SJSA1 (cell line): ENCODE measurements at regions not wholly inside any gene's neighbourhood (a gene's known extent, or its start where the extent isn't known, plus 50 kb on each side); places are given as distances from the start of the nearest gene placed in this dataset.

ENCODE experiments used
- DNase-seq, 2 experiments: peaks; one replicate each; pipeline ENCODE4 v3.0.0-alpha.2; 2015 to 2020; ENCODE audit warnings: low spot score in 2 of 2, low read depth in 1 of 2
- H3K27ac ChIP-seq: fragments of 250-450 bp; sonication (Bioruptor Pico); 2 replicates; pipeline ENCODE4 v1.5.1; 2020; ENCODE audit warnings: mild to moderate bottlenecking, moderate library complexity
- H3K27me3 ChIP-seq: fragments of 250-450 bp; sonication (Bioruptor Pico); replicated peaks from 2 replicates; pipeline ENCODE4 v1.5.1; 2020; ENCODE audit warnings: mild to moderate bottlenecking, moderate library complexity
- H3K36me3 ChIP-seq: fragments of 250-450 bp; sonication (Bioruptor Pico); 2 replicates; pipeline ENCODE4 v1.5.1; 2020; ENCODE audit warnings: mild to moderate bottlenecking
- H3K4me1 ChIP-seq: fragments of 250-450 bp; sonication (Bioruptor Pico); replicated peaks from 2 replicates; pipeline ENCODE4 v1.6.1; 2021; ENCODE audit warnings: mild to moderate bottlenecking
- H3K4me3 ChIP-seq: fragments of 250-450 bp; sonication (Bioruptor Pico); 2 replicates; pipeline ENCODE4 v1.5.1; 2020; ENCODE audit warnings: mild to moderate bottlenecking
- H3K9me3 ChIP-seq: fragments of 250-450 bp; sonication (Bioruptor Pico); replicated peaks from 2 replicates; pipeline ENCODE4 v1.5.1; 2020; ENCODE audit warnings: mild to moderate bottlenecking

DNA sequence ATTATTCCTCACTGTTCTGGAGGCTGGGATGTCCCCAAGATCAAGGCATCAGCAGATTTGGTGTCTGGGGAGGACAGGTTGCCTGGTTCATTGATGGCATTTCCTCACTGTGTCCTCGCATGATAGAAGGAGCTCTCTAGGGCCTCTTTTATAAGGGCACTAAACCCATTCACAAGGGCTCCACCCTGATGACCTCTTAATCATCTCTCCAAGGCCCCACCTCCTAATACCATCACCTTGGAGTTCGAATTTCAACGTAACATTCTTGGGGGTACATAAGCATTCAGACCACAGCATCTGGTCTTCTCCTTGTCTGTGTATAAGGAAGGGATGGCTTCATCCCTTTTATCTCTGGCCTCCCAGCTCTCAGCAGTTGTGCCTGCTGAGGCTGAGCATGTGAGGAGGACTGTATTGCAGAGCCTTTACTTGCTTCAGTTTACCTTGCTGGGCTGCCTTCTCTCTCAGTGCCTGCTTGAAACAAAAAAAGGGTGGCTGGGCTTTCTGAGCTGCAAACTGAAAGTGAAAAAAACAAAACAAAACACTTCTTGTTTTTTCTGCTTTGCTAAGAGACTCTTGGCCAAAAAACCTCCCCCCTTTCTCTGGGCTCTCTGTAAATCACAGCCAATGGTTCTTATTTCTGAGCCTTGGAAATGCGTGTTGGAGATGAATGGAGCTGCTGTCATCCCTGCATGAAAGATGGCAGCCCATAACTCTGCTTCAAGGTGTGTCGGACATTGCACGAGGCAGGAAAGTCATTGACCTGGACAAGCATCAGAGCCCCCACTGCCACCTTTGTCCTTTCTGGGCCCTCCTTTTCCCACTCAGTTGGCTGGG, 75.8 kb downstream of the RHOU start:
- Histone ChIP-seq H3K4me3 (no peak overlapping the region), H3K27me3 (no peaks in the 10 kb centered on the region), H3K27ac (no peak overlapping the region), H3K36me3 (no peaks in the 10 kb centered on the region), H3K4me1 (no peaks in the 10 kb centered on the region), H3K9me3 (no peaks in the 10 kb centered on the region)
- no peak for DNase-seq

DNA sequence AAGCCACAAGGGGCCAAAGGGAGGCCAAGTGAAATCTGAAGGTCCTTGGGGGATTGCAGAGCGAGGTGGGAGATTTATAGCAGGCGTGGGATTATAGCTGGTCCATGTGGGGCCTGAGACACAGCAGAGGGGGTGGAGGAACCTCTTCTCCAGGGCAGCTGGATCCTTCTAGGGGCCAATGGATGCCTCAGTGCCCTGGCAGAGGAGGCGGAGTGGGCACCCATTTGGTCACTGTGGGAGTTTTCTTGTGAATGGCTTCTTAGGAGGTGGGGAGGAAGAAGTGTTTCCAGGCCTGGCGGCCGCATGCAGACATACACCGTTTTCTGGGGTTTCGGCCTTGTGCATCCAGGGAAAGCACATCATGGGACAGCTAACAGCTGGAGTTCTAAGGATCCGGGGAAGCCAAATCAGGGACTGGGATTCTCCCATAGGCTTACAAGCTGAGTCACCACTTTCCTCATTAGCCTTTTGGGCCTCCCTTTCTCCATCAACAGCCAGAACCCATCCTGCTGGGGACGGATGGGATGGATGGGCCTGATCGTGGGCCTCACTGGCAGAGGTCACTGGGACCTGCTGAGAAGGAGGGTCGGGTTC, 76.5 kb downstream of the RHOU start:
- no peaks in the 10 kb centered on the region for H3K4me1 ChIP-seq
- H3K27ac ChIP-seq, result no peak overlapping the region
- no peaks in the 10 kb centered on the region for H3K36me3 ChIP-seq
- H3K4me3 ChIP-seq, result no peak overlapping the region
- no peak for DNase-seq
- no peaks in the 10 kb centered on the region for H3K27me3 ChIP-seq
- H3K9me3 ChIP-seq, result no peaks in the 10 kb centered on the region

- Histone ChIP-seq H3K4me1 (no peaks in the 10 kb centered on the region), H3K27me3 (no peaks in the 10 kb centered on the region), H3K27ac (no peak overlapping the region), H3K36me3 (no peaks in the 10 kb centered on the region), H3K4me3 (no peak overlapping the region), H3K9me3 (no peaks in the 10 kb centered on the region)
- DNase-seq, result no peak
These were observed 77.7 kb downstream of the RHOU start for GRCh38 chr1:228812961-228813360.

DNA sequence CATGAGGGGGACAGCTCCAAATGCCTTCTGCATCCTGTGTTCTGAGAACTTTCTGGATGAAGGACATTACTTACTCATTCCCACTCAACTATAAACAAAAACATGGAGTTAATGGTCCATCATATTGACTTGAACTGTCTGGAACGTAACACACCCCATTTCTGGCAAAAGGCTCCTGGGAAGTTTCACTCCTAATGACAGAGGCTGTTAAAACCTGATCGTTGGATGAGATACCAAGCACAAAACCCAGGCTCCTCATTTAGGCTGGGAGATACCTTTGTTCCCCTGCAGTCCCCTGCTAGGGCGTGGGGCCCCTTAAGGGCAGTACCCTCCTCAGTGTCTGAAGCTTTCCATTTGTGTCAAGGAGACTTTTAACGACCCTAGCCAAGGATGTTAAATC, 78.9 kb downstream of the RHOU start:
- no peak overlapping the region for H3K4me3 ChIP-seq
- H3K27me3 ChIP-seq, result no peaks in the 10 kb centered on the region
- no peak overlapping the region for H3K27ac ChIP-seq
- H3K4me1 ChIP-seq, result no peaks in the 10 kb centered on the region
- no peaks in the 10 kb centered on the region for H3K36me3 ChIP-seq
- no peak for DNase-seq
- H3K9me3 ChIP-seq, result no peaks in the 10 kb centered on the region

- Histone ChIP-seq H3K36me3 (no peaks in the 10 kb centered on the region), H3K4me3 (no peak overlapping the region)
These were observed 83.0 kb downstream of the RHOU start for GRCh38 chr1:228818296-228818695.

DNA sequence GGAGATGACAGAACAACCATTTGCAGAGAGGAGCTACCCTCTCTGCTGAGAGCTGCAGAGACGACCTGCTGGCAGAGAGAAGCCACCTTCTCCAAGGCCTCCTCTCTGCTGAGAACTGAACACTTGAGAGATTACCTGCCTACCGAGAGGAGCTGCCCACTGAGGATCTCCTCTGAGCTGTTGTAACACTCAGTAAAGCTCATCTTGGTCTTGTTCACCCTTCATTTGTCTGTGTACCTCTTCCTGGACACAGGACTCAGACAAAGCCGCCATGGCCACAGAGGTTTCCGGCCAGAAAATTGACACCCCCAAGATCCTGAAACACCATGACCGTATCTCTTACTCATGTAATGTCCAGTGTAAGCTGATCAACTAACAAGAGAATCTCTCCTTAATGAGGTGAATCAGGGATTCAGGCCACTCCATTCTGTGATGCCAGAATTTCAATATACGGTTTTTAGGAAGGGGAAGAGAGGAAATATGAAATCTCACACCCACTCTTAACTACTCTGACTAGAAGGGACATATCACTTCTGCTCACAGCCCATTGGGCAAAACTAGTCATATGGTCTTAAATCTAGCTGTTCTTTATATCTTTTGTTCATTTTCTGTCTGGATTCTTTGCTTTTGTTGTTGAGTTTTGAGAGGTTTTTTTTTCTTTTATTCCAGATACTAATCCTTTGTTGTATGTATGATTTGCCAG, 83.8 kb downstream of the RHOU start:
- no peaks in the 10 kb centered on the region for H3K36me3 ChIP-seq
- no peaks in the 10 kb centered on the region for H3K9me3 ChIP-seq
- no peak overlapping the region for H3K27ac ChIP-seq
- no peaks in the 10 kb centered on the region for H3K4me1 ChIP-seq
- H3K4me3 ChIP-seq, result no peak overlapping the region
- H3K27me3 ChIP-seq, result no peaks in the 10 kb centered on the region; the same call in 1 of the 2 replicates
- no peak for DNase-seq

More at GRCh38 chr1:228818296-228818695, 83.0 kb downstream of the RHOU start:
- no peaks in the 10 kb centered on the region; the same call in 1 of the 2 replicates for H3K27me3 ChIP-seq
- no peak for DNase-seq
- H3K4me1 ChIP-seq, result no peaks in the 10 kb centered on the region
- H3K27ac ChIP-seq, result no peak overlapping the region
- H3K9me3 ChIP-seq, result no peaks in the 10 kb centered on the region

DNA sequence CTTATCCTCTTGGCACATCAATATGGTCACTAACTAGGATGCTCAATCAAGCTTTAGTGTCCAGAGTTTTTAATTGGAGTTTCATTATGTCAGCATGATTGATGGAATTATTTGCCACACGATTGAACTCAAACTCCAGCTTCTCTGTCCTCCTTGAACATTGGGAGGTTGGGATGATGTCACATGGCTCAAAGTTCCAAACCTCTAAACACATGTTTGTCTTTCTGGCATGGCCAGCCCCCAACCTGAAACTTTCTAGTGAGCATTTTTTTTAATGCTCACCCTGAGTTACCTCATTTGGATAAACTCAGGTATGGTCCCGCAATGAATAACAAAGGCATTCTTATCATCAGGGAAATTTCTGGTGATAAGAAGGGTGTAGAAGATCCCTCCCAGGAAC, 86.0 kb downstream of the RHOU start:
- H3K4me1 ChIP-seq, result no peaks in the 10 kb centered on the region
- no peak overlapping the region for H3K27ac ChIP-seq
- DNase-seq, result no peak
- no peak overlapping the region for H3K4me3 ChIP-seq
- no peaks in the 10 kb centered on the region for H3K9me3 ChIP-seq
- H3K27me3 ChIP-seq, result no peaks in the 10 kb centered on the region; the same call in 1 of the 2 replicates
- H3K36me3 ChIP-seq, result no peaks in the 10 kb centered on the region

DNA sequence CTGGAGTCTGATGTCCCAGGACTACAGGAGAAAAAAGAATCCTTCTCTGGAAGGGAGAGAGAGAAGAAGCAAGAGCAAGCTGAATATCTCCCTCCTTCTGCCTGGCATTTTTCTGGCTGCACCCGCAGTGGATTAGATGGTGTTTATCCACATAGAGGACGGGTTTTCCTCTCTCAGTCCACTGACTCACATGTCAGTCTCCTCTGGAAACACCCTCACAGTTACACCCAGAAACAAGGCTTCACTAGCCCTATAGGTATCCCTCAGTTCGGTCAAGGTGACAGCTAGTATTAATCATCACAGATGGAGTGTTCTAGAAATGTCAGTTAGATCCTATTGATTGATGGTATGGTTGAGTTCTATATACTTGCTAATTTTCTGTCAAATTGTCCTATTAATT, 87.9 kb downstream of the RHOU start:
- Histone ChIP-seq H3K27me3 (no peaks in the 10 kb centered on the region; the same call in 1 of the 2 replicates), H3K27ac (no peak overlapping the region), H3K9me3 (no peaks in the 10 kb centered on the region), H3K36me3 (no peaks in the 10 kb centered on the region), H3K4me1 (no peaks in the 10 kb centered on the region), H3K4me3 (no peak overlapping the region)
- no peak for DNase-seq

DNA sequence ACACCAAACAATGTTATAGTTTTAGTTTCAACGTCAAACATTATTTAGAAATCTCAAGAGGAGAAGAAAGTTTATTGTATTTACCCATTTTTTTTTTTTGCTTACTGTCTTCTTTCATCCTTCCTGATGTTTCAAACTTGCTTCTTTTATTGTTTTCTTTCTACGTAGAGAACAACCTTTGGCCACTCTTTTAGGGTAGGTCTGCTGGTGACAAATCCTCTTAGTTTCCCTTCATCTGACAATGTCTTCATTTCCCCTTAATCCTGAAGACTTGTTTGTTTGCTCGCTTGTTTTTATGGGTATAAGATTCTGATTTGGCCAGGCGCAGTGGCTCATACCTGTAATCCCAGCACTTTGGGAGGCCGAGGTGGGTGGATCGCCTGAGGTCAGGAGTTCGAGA, 89.1 kb downstream of the RHOU start:
- no peak for DNase-seq
- no peaks in the 10 kb centered on the region for H3K4me1 ChIP-seq
- no peak overlapping the region for H3K4me3 ChIP-seq
- no peak overlapping the region for H3K27ac ChIP-seq
- H3K27me3 ChIP-seq, result no peaks in the 10 kb centered on the region; the same call in 1 of the 2 replicates
- H3K9me3 ChIP-seq, result no peaks in the 10 kb centered on the region
- H3K36me3 ChIP-seq, result no peaks in the 10 kb centered on the region

DNA sequence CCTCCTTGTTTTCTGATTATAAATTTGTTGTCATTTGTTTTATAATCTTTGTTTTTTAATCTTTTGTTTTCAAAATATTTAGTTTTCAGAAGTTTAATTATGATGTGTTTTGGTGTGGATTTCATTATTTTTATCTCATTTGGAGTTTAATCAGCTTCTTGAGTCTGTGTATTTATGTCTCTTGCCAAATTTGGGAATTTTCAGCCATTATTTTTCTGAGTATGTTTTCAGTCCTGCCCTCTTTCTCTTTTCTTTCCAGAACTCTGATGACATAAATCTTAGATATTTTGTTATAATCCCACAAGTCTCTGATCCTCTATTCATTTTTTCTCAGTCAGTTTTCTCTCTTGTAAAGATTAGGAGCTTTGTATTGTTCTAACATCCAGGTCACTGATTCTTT, 89.8 kb downstream of the RHOU start:
- H3K4me1 ChIP-seq, result peaks cover 2% of the 10 kb centered on the region
- H3K9me3 ChIP-seq, result no peaks in the 10 kb centered on the region
- no peak overlapping the region for H3K27ac ChIP-seq
- no peak overlapping the region for H3K4me3 ChIP-seq
- no peaks in the 10 kb centered on the region for H3K36me3 ChIP-seq
- no peaks in the 10 kb centered on the region; the same call in 1 of the 2 replicates for H3K27me3 ChIP-seq
- no peak for DNase-seq

DNA sequence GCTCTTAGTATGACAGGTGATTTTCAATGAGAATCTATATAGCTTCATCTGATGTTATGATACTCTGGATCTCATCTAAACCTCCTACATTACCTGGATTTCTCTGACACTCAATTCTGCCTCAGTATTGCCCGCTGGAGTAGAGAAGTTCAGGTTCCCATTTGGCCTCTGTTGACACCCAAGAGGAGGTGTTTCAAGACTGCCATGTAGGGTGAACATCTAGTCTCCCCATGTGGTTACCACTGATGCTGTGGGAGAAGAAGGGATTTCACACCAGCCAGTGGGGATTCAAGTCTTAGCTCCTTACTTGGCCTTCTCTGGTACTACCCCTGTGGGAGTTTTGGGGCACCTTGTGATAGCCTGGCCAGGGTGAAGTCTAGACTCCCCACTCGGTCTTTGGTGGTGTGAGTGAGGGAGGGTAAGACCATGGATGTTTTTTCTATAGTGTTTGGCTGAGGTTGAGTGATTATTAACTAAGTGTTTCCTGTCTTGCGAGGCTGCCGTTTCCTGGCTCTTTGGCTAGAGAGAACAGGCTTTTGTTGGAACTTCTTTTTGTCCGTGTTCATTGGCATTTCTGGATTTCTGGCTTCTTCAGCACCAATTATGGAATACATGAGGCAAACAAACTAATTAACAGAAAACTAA, 90.7 kb downstream of the RHOU start:
- no peak for DNase-seq
- no peaks in the 10 kb centered on the region for H3K36me3 ChIP-seq
- peaks cover 12% of the 10 kb centered on the region for H3K4me1 ChIP-seq
- H3K27me3 ChIP-seq, result no peaks in the 10 kb centered on the region; the same call in 1 of the 2 replicates
- no peaks in the 10 kb centered on the region for H3K9me3 ChIP-seq
- no peak overlapping the region for H3K4me3 ChIP-seq
- H3K27ac ChIP-seq, result no peak overlapping the region

DNA sequence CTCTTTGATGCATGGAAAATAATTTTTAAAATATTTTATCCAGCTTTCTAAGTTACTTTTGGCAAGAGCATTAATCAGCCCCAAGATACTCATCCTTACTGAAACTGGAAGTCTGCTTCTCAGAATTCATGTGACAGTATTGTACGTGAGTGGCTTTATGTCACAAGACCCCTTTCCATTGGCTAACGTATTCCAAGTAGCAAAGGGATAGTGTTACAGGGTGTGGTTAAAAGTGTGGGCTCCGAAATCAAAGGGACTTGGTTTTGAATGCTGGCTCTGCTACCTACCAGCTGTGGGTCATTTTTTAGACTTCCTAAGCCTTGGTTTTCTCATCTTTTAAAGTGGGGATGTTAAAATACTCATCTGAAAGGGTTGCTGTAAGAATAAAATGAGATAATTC, 91.7 kb downstream of the RHOU start:
- Histone ChIP-seq H3K27me3 (no peaks in the 10 kb centered on the region), H3K36me3 (no peaks in the 10 kb centered on the region), H3K4me3 (no peak overlapping the region), H3K9me3 (no peaks in the 10 kb centered on the region), H3K4me1 (peaks cover 20% of the 10 kb centered on the region), H3K27ac (no peak overlapping the region)
- no peak for DNase-seq

GRCh38 chr1:228828151-228828550, 92.9 kb downstream of the RHOU start:
- peaks cover 24% of the 10 kb centered on the region for H3K4me1 ChIP-seq
- H3K9me3 ChIP-seq, result no peaks in the 10 kb centered on the region
- DNase-seq, result no peak
- no peak overlapping the region for H3K27ac ChIP-seq
- no peak overlapping the region for H3K4me3 ChIP-seq
- no peaks in the 10 kb centered on the region for H3K27me3 ChIP-seq
- H3K36me3 ChIP-seq, result no peaks in the 10 kb centered on the region
